ENCODE measurements at regions not wholly inside any gene's neighbourhood (a gene's known extent, or its start where the extent isn't known, plus 50 kb on each side); places are given as distances from the start of the nearest gene placed in this dataset.

GRCh38 chr6:22632581-22633145, 63.3 kb downstream of the HDGFL1 start:
- no peaks in the 10 kb centered on the region for H3K9me3 Mint-ChIP-seq (ENCODE audit: unreplicated experiment)
- no peak overlapping the region for H3K4me3 Mint-ChIP-seq (ENCODE audit: unreplicated experiment)
- no peak for DNase-seq
- peaks cover 18% of the 10 kb centered on the region for H3K4me1 Mint-ChIP-seq (ENCODE audit: low read depth, unreplicated experiment)
- H3K27ac Mint-ChIP-seq (ENCODE audit: unreplicated experiment), result no peak overlapping the region
- no peaks in the 10 kb centered on the region for H3K36me3 Mint-ChIP-seq (ENCODE audit: unreplicated experiment)
- no peak for TF ChIP-seq CTCF (IDR thresholded peaks at IDR 0.05; ENCODE audit: partially characterized antibody, unreplicated experiment)
- H3K27me3 Mint-ChIP-seq (ENCODE audit: unreplicated experiment), result no peaks in the 10 kb centered on the region

- no peaks in the 10 kb centered on the region for H3K9me3 Mint-ChIP-seq (ENCODE audit: unreplicated experiment)
- no peak overlapping the region for H3K4me3 Mint-ChIP-seq (ENCODE audit: unreplicated experiment)
- H3K27me3 Mint-ChIP-seq (ENCODE audit: unreplicated experiment), result no peaks in the 10 kb centered on the region
- DNase-seq, result no peak
- H3K36me3 Mint-ChIP-seq (ENCODE audit: unreplicated experiment), result no peaks in the 10 kb centered on the region
- H3K27ac Mint-ChIP-seq (ENCODE audit: unreplicated experiment), result no peak overlapping the region
- no peak for TF ChIP-seq CTCF (IDR thresholded peaks at IDR 0.05; ENCODE audit: partially characterized antibody, unreplicated experiment)
- H3K4me1 Mint-ChIP-seq (ENCODE audit: low read depth, unreplicated experiment), result peaks cover 10% of the 10 kb centered on the region
Observed at GRCh38 chr6:22636452-22636851, 67.1 kb downstream of the HDGFL1 start.

DNA sequence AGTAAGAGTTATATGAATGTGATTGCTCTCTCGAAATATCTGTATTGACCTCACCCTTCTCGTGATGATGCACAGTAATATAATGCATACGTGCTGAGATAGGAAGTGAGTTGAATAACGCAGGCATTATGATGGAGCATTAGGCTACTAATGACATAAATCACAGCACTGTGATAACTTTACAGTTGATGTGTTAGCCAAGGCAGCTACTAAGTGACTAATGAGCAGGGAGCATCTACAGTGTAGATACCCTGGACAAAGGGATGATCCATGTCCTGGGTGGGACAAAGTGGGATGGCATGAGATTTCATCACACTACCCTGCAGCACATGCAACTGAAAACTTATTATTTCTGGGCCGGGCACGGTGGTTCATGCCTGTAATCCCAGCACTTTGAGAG, 68.4 kb downstream of the HDGFL1 start:
- no peaks in the 10 kb centered on the region for H3K9me3 Mint-ChIP-seq (ENCODE audit: unreplicated experiment)
- no peaks in the 10 kb centered on the region for H3K27me3 Mint-ChIP-seq (ENCODE audit: unreplicated experiment)
- no peak overlapping the region for H3K27ac Mint-ChIP-seq (ENCODE audit: unreplicated experiment)
- peaks cover 3% of the 10 kb centered on the region for H3K4me1 Mint-ChIP-seq (ENCODE audit: low read depth, unreplicated experiment)
- no peak for TF ChIP-seq CTCF (IDR thresholded peaks at IDR 0.05; ENCODE audit: partially characterized antibody, unreplicated experiment)
- DNase-seq, result no peak
- no peak overlapping the region for H3K4me3 Mint-ChIP-seq (ENCODE audit: unreplicated experiment)
- no peaks in the 10 kb centered on the region for H3K36me3 Mint-ChIP-seq (ENCODE audit: unreplicated experiment)

DNA sequence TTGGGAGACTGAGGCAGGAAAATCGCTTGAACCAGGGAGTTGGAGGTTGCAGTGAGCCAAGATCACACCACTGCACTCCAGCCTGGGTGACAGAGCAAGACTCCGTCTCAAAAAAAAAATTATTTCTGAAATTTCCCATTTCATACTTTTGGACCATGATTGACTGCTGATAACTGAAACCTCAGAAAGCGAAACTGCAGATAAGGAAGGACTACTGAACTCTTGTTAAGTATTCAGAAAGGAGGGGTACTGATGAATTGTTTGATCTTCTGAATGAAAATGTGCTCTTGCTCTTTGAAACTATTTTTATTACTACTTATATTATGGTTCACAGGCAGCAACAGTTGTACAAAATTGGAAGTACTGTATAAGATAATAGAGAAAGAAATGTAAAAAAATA, 69.0 kb downstream of the HDGFL1 start:
- Mint-ChIP-seq H3K4me1 (ENCODE audit: low read depth, unreplicated experiment) (no peaks in the 10 kb centered on the region), H3K4me3 (ENCODE audit: unreplicated experiment) (no peak overlapping the region), H3K36me3 (ENCODE audit: unreplicated experiment) (no peaks in the 10 kb centered on the region), H3K27me3 (ENCODE audit: unreplicated experiment) (no peaks in the 10 kb centered on the region), H3K9me3 (ENCODE audit: unreplicated experiment) (no peaks in the 10 kb centered on the region), H3K27ac (ENCODE audit: unreplicated experiment) (no peak overlapping the region)
- no peak for DNase-seq
- TF ChIP-seq CTCF (IDR thresholded peaks at IDR 0.05; ENCODE audit: partially characterized antibody, unreplicated experiment), result no peak

GRCh38 chr6:22642254-22642653, 72.9 kb downstream of the HDGFL1 start:
- H3K36me3 Mint-ChIP-seq (ENCODE audit: unreplicated experiment), result no peaks in the 10 kb centered on the region
- H3K4me1 Mint-ChIP-seq (ENCODE audit: low read depth, unreplicated experiment), result no peaks in the 10 kb centered on the region
- peaks cover 1% of the 10 kb centered on the region for H3K9me3 Mint-ChIP-seq (ENCODE audit: unreplicated experiment)
- H3K27me3 Mint-ChIP-seq (ENCODE audit: unreplicated experiment), result peaks cover 2% of the 10 kb centered on the region
- DNase-seq, result no peak
- no peak for TF ChIP-seq CTCF (IDR thresholded peaks at IDR 0.05; ENCODE audit: partially characterized antibody, unreplicated experiment)
- no peak overlapping the region for H3K27ac Mint-ChIP-seq (ENCODE audit: unreplicated experiment)
- H3K4me3 Mint-ChIP-seq (ENCODE audit: unreplicated experiment), result no peak overlapping the region
